ENCODE measurements at regions not wholly inside any gene's neighbourhood (a gene's known extent, or its start where the extent isn't known, plus 50 kb on each side); places are given as distances from the start of the nearest gene placed in this dataset.

- DNase-seq = no peak
- no peak for ATAC-seq
- ChIA-PET CTCF (no interaction called here), POLR2A (no interaction called here)
- Mint-ChIP-seq H3K27me3 (ENCODE audit: low read depth) (peaks cover 2% of the 10 kb centered on the region), H3K9me3 (ENCODE audit: insufficient read depth) (no peaks in the 10 kb centered on the region), H3K36me3 (ENCODE audit: low read depth) (no peaks in the 10 kb centered on the region), H3K4me3 (no peak overlapping the region), H3K27ac (no peak overlapping the region), H3K4me1 (ENCODE audit: low read depth) (no peaks in the 10 kb centered on the region)
Observed at GRCh38 chr14:98733536-98733935, 538.5 kb downstream of the BCL11B start.

- Mint-ChIP-seq H3K27ac (no peak overlapping the region), H3K4me3 (no peak overlapping the region), H3K9me3 (ENCODE audit: insufficient read depth) (peaks cover 3% of the 10 kb centered on the region), H3K4me1 (ENCODE audit: low read depth) (no peaks in the 10 kb centered on the region), H3K36me3 (ENCODE audit: low read depth) (no peaks in the 10 kb centered on the region), H3K27me3 (ENCODE audit: low read depth) (no peaks in the 10 kb centered on the region)
- ATAC-seq (no peak), DNase-seq (no peak)
- CTCF ChIA-PET = no interaction called here
- POLR2A ChIA-PET = interaction anchor here (0.5 kb wide), 1 partner anchor 304 kb away, joined by 3 read pairs; no protein-coding TSS in a partner anchor
Observed at GRCh38 chr14:98736701-98737338, 535.2 kb downstream of the BCL11B start.

- Mint-ChIP-seq H3K9me3 (ENCODE audit: insufficient read depth) (peaks cover 3% of the 10 kb centered on the region), H3K4me1 (ENCODE audit: low read depth) (no peaks in the 10 kb centered on the region), H3K27ac (no peak overlapping the region), H3K4me3 (no peak overlapping the region), H3K27me3 (ENCODE audit: low read depth) (no peaks in the 10 kb centered on the region), H3K36me3 (ENCODE audit: low read depth) (no peaks in the 10 kb centered on the region)
- POLR2A ChIA-PET = no interaction called here
- DNase-seq = no peak
- CTCF ChIA-PET = no interaction called here
- ATAC-seq = no peak
Observed at GRCh38 chr14:98741523-98741922, 530.5 kb downstream of the BCL11B start.

GRCh38 chr14:98742001-98742400, 530.0 kb downstream of the BCL11B start:
- H3K4me1 Mint-ChIP-seq (ENCODE audit: low read depth) = no peaks in the 10 kb centered on the region
- ATAC-seq (no peak), DNase-seq (no peak)
- no peak overlapping the region for H3K4me3 Mint-ChIP-seq
- no peaks in the 10 kb centered on the region for H3K27me3 Mint-ChIP-seq (ENCODE audit: low read depth)
- CTCF ChIA-PET = no interaction called here
- no peak overlapping the region for H3K27ac Mint-ChIP-seq
- no peaks in the 10 kb centered on the region for H3K36me3 Mint-ChIP-seq (ENCODE audit: low read depth)
- POLR2A ChIA-PET = no interaction called here
- peaks cover 3% of the 10 kb centered on the region for H3K9me3 Mint-ChIP-seq (ENCODE audit: insufficient read depth)

- H3K27me3 Mint-ChIP-seq (ENCODE audit: low read depth) = no peaks in the 10 kb centered on the region
- no peaks in the 10 kb centered on the region for H3K36me3 Mint-ChIP-seq (ENCODE audit: low read depth)
- H3K4me3 Mint-ChIP-seq = no peak overlapping the region
- no peak overlapping the region for H3K27ac Mint-ChIP-seq
- DNase-seq (no peak), ATAC-seq (no peak)
- no peaks in the 10 kb centered on the region for H3K4me1 Mint-ChIP-seq (ENCODE audit: low read depth)
- POLR2A ChIA-PET = no interaction called here
- CTCF ChIA-PET = no interaction called here
- H3K9me3 Mint-ChIP-seq (ENCODE audit: insufficient read depth) = peaks cover 3% of the 10 kb centered on the region
Observed at GRCh38 chr14:98743536-98743935, 528.5 kb downstream of the BCL11B start.

- ChIA-PET CTCF (no interaction called here), POLR2A (no interaction called here)
- Mint-ChIP-seq H3K27me3 (ENCODE audit: low read depth) (no peaks in the 10 kb centered on the region), H3K4me1 (ENCODE audit: low read depth) (no peaks in the 10 kb centered on the region), H3K36me3 (ENCODE audit: low read depth) (no peaks in the 10 kb centered on the region), H3K4me3 (no peak overlapping the region), H3K27ac (no peak overlapping the region), H3K9me3 (ENCODE audit: insufficient read depth) (no peaks in the 10 kb centered on the region)
- no peak for DNase-seq
- ATAC-seq = no peak
Observed at GRCh38 chr14:98748966-98749365, 523.0 kb downstream of the BCL11B start.

GRCh38 chr14:98751110-98751509, 520.9 kb downstream of the BCL11B start:
- Mint-ChIP-seq H3K27me3 (ENCODE audit: low read depth) (no peaks in the 10 kb centered on the region), H3K27ac (no peak overlapping the region), H3K4me3 (no peak overlapping the region), H3K9me3 (ENCODE audit: insufficient read depth) (peaks cover 12% of the 10 kb centered on the region), H3K4me1 (ENCODE audit: low read depth) (no peaks in the 10 kb centered on the region), H3K36me3 (ENCODE audit: low read depth) (peaks cover 8% of the 10 kb centered on the region)
- POLR2A ChIA-PET = no interaction called here
- DNase-seq = no peak
- no peak for ATAC-seq
- CTCF ChIA-PET = no interaction called here

- Mint-ChIP-seq H3K27ac (no peak overlapping the region), H3K36me3 (ENCODE audit: low read depth) (peaks cover 8% of the 10 kb centered on the region), H3K9me3 (ENCODE audit: insufficient read depth) (peaks cover 12% of the 10 kb centered on the region), H3K4me1 (ENCODE audit: low read depth) (no peaks in the 10 kb centered on the region), H3K4me3 (no peak overlapping the region), H3K27me3 (ENCODE audit: low read depth) (no peaks in the 10 kb centered on the region)
- ATAC-seq = no peak
- POLR2A ChIA-PET = no interaction called here
- CTCF ChIA-PET = no interaction called here
- no peak for DNase-seq
Observed at GRCh38 chr14:98752660-98753059, 519.3 kb downstream of the BCL11B start.

GRCh38 chr14:98754343-98755020, 517.5 kb downstream of the BCL11B start:
- ChIA-PET CTCF (interaction anchor here (0.8 kb wide), 1 partner anchor 565 kb away, joined by 3 read pairs; no protein-coding TSS in a partner anchor), POLR2A (no interaction called here)
- DNase-seq (no peak), ATAC-seq (no peak)
- Mint-ChIP-seq H3K9me3 (ENCODE audit: insufficient read depth) (peaks cover 12% of the 10 kb centered on the region), H3K27ac (no peak overlapping the region), H3K27me3 (ENCODE audit: low read depth) (no peaks in the 10 kb centered on the region), H3K36me3 (ENCODE audit: low read depth) (peaks cover 8% of the 10 kb centered on the region), H3K4me1 (ENCODE audit: low read depth) (no peaks in the 10 kb centered on the region), H3K4me3 (no peak overlapping the region)

GRCh38 chr14:98756749-98757148, 515.2 kb downstream of the BCL11B start:
- ChIA-PET POLR2A (no interaction called here), CTCF (no interaction called here)
- H3K27ac Mint-ChIP-seq = no peak overlapping the region
- no peaks in the 10 kb centered on the region for H3K4me1 Mint-ChIP-seq (ENCODE audit: low read depth)
- no peaks in the 10 kb centered on the region for H3K27me3 Mint-ChIP-seq (ENCODE audit: low read depth)
- H3K4me3 Mint-ChIP-seq = no peak overlapping the region
- H3K9me3 Mint-ChIP-seq (ENCODE audit: insufficient read depth) = peaks cover 12% of the 10 kb centered on the region
- ATAC-seq = no peak
- peaks cover 8% of the 10 kb centered on the region for H3K36me3 Mint-ChIP-seq (ENCODE audit: low read depth)
- DNase-seq = no peak

GRCh38 chr14:98758440-98758839, 513.6 kb downstream of the BCL11B start:
- CTCF ChIA-PET = no interaction called here
- Mint-ChIP-seq H3K27ac (no peak overlapping the region), H3K9me3 (ENCODE audit: insufficient read depth) (peaks cover 17% of the 10 kb centered on the region), H3K27me3 (ENCODE audit: low read depth) (no peaks in the 10 kb centered on the region), H3K4me1 (ENCODE audit: low read depth) (no peaks in the 10 kb centered on the region), H3K4me3 (no peak overlapping the region), H3K36me3 (ENCODE audit: low read depth) (peaks cover 8% of the 10 kb centered on the region)
- POLR2A ChIA-PET = no interaction called here
- ATAC-seq (no peak), DNase-seq (no peak)

GRCh38 chr14:98761993-98762392, 510.0 kb downstream of the BCL11B start:
- Mint-ChIP-seq H3K36me3 (ENCODE audit: low read depth) (no peaks in the 10 kb centered on the region), H3K4me1 (ENCODE audit: low read depth) (no peaks in the 10 kb centered on the region), H3K27ac (no peak overlapping the region), H3K9me3 (ENCODE audit: insufficient read depth) (peaks cover 4% of the 10 kb centered on the region), H3K4me3 (no peak overlapping the region), H3K27me3 (ENCODE audit: low read depth) (peaks cover 4% of the 10 kb centered on the region)
- ChIA-PET POLR2A (no interaction called here), CTCF (no interaction called here)
- DNase-seq = no peak
- no peak for ATAC-seq

- Mint-ChIP-seq H3K27me3 (ENCODE audit: low read depth) (peaks cover 5% of the 10 kb centered on the region), H3K4me1 (ENCODE audit: low read depth) (no peaks in the 10 kb centered on the region), H3K4me3 (no peak overlapping the region), H3K27ac (no peak overlapping the region), H3K9me3 (ENCODE audit: insufficient read depth) (peaks cover 4% of the 10 kb centered on the region), H3K36me3 (ENCODE audit: low read depth) (no peaks in the 10 kb centered on the region)
- no peak for ATAC-seq
- POLR2A ChIA-PET = no interaction called here
- no peak for DNase-seq
- CTCF ChIA-PET = interaction anchor here (1.8 kb wide), 1 partner anchor 11 kb away, joined by 5 read pairs; no protein-coding TSS in a partner anchor
Observed at GRCh38 chr14:98766818-98767217, 505.2 kb downstream of the BCL11B start.

Measured in activated CD8-positive, alpha-beta T cell treated with anti-CD3 and anti-CD28 coated beads, Interleukin-2, amount 10 ng/mL, durations not matched to agents 7 days and 5 days (primary cell).